Stimulated activated CD4-positive, alpha-beta T cell treated with anti-CD3 and anti-CD28 coated beads, TNF-alpha, amount 100 ng/mL, for 24 hours (primary cell): ENCODE measurements at regions not wholly inside any gene's neighbourhood (a gene's known extent, or its start where the extent isn't known, plus 50 kb on each side); places are given as distances from the start of the nearest gene placed in this dataset.

Experiments used
- DNase-seq, 3 experiments: peaks; one replicate each; pipeline ENCODE4 v3.0.0-alpha.2; 2020; ENCODE audit warnings: low read depth in 3 of 3

- no peak for DNase-seq
Observed at GRCh38 chr20:62561948-62562347, 80.4 kb upstream of the SLCO4A1 start.

- no peak for DNase-seq
Observed at GRCh38 chr20:62562831-62563230, 79.5 kb upstream of the SLCO4A1 start.

GRCh38 chr20:62563561-62563960 lies 78.7 kb upstream of the SLCO4A1 start:
- DNase-seq, result no peak

- no peak for DNase-seq
Observed at GRCh38 chr20:62564456-62565245, 77.7 kb upstream of the SLCO4A1 start.

- DNase-seq, result no peak
Observed at GRCh38 chr20:62566266-62566665, 76.0 kb upstream of the SLCO4A1 start.

- no peak for DNase-seq
Observed at GRCh38 chr20:62566771-62567170, 75.5 kb upstream of the SLCO4A1 start.

- no peak for DNase-seq
Observed at GRCh38 chr20:62567246-62568044, 74.9 kb upstream of the SLCO4A1 start.

GRCh38 chr20:62568045-62568389 lies 74.3 kb upstream of the SLCO4A1 start:
- no peak for DNase-seq

- DNase-seq, result no peak
Observed at GRCh38 chr20:62569615-62570014, 72.7 kb upstream of the SLCO4A1 start.

- DNase-seq, result no peak
Observed at GRCh38 chr20:62570403-62570802, 71.9 kb upstream of the SLCO4A1 start.

GRCh38 chr20:62570897-62571668 lies 71.2 kb upstream of the SLCO4A1 start:
- DNase-seq, result no peak

- DNase-seq, result no peak
Observed at GRCh38 chr20:62571669-62572344, 70.5 kb upstream of the SLCO4A1 start.

- no peak for DNase-seq
Observed at GRCh38 chr20:62572980-62573379, 69.3 kb upstream of the SLCO4A1 start.

GRCh38 chr20:62573817-62574216 lies 68.5 kb upstream of the SLCO4A1 start:
- DNase-seq, result no peak

GRCh38 chr20:62574230-62574993 lies 67.9 kb upstream of the SLCO4A1 start:
- no peak for DNase-seq

- DNase-seq, result no peak
Observed at GRCh38 chr20:62575976-62576722, 66.2 kb upstream of the SLCO4A1 start.

GRCh38 chr20:62576815-62577489 lies 65.4 kb upstream of the SLCO4A1 start:
- no peak for DNase-seq

GRCh38 chr20:62577490-62577836 lies 64.8 kb upstream of the SLCO4A1 start:
- DNase-seq, result no peak

- DNase-seq, result no peak
Observed at GRCh38 chr20:62578294-62578897, 63.9 kb upstream of the SLCO4A1 start.
